HEK293T (cell line): ENCODE measurements at regions not wholly inside any gene's neighbourhood (a gene's known extent, or its start where the extent isn't known, plus 50 kb on each side); places are given as distances from the start of the nearest gene placed in this dataset.
"Not testable (repeated sequence)": the region's sequence is repeated elsewhere in the genome, so short reads cannot be mapped to it uniquely, and the experiment has no call there.

Source experiments
- FOXM1 ChIP-seq: fragments of 450-650 bp; IDR thresholded peaks from 2 replicates; pipeline ENCODE4 v1.6.1; 2017; ENCODE audit warnings: mild to moderate bottlenecking, borderline replicate concordance
- SP1 ChIP-seq: fragments of 450-650 bp; IDR thresholded peaks from 2 replicates; pipeline ENCODE4 v1.6.1; 2017
- TARDBP ChIP-seq: fragments of 450-650 bp; IDR thresholded peaks from 2 replicates; pipeline ENCODE4 v1.6.1; 2016

DNA sequence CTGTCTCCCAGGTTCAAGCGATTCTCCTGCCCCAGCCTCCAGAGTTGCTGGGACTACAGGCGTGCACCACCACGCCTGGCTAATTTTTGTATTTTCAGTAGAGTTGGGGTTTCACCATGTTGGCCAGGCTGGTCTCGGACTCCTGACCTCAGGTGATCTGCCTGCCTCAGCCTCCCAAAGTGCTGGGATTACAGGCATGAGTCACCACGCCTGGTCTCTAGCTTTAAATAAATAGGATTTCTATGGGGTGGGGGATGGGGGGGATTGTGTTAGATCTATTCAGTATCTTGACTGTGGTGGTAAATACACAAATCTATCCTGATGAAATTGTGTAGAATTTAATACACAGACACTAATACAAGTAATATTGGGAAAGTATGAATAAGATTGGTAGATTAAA, 102.4 kb upstream of the STX18 start:
- TF ChIP-seq TARDBP, SP1, FOXM1: not testable (repeated sequence)
